Activated naive CD4-positive, alpha-beta T cell treated with anti-CD3 and anti-CD28 coated beads, Interleukin-2, amount 50 U/mL, for 72 hours (primary cell): ENCODE measurements at regions not wholly inside any gene's neighbourhood (a gene's known extent, or its start where the extent isn't known, plus 50 kb on each side); places are given as distances from the start of the nearest gene placed in this dataset.

Source experiments
- ATAC-seq, 2 donors: fragments of 150-1000 bp; cut with Tn5 transposase; 2 replicates each; pipeline ENCODE4 v1.10.0; 2021; ENCODE audit warnings: mild to moderate bottlenecking in 2 of 2, moderate library complexity in 2 of 2
- DNase-seq, 2 donors: peaks; one replicate each; pipeline ENCODE4 v3.0.0; 2021 to 2022; ENCODE audit warnings: low spot score in 2 of 2
- H3K27ac Mint-ChIP-seq, 2 donors: one replicate each; pipeline ENCODE4 v1.8.0; 2022; ENCODE audit warnings: mild to moderate bottlenecking in 2 of 2, mixed read lengths in 2 of 2
- H3K36me3 Mint-ChIP-seq, 2 donors: one replicate each; pipeline ENCODE4 v1.8.0; 2022; ENCODE audit warnings: mixed read lengths in 2 of 2
- H3K9me3 Mint-ChIP-seq, 2 donors: one replicate each; pipeline ENCODE4 v1.8.0; 2022; ENCODE audit warnings: mixed read lengths in 2 of 2

- DNase-seq (no peak), ATAC-seq (peak in 1 of 2 donors; percentile 23)
- H3K9me3 Mint-ChIP-seq = no peaks in the 10 kb centered on the region
- H3K36me3 Mint-ChIP-seq = peaks cover 0 to 10% of the 10 kb centered on the region in 2 donors
- no peak overlapping the region for H3K27ac Mint-ChIP-seq
Observed at GRCh38 chr6:167049275-167049674, 50.1 kb downstream of the CEP43 start.

GRCh38 chr6:167050903-167051302 is 51.7 kb downstream of the CEP43 start:
- Mint-ChIP-seq H3K27ac (no peak overlapping the region), H3K9me3 (no peaks in the 10 kb centered on the region), H3K36me3 (peaks cover 0 to 10% of the 10 kb centered on the region in 2 donors)
- ATAC-seq (no peak), DNase-seq (no peak)

- Mint-ChIP-seq H3K27ac (no peak overlapping the region), H3K36me3 (peaks cover 0 to 10% of the 10 kb centered on the region in 2 donors), H3K9me3 (no peaks in the 10 kb centered on the region)
- DNase-seq = no peak
- ATAC-seq = no peak
Observed at GRCh38 chr6:167053895-167054530, 54.8 kb downstream of the CEP43 start.

- H3K27ac Mint-ChIP-seq = no peak overlapping the region
- no peak for DNase-seq
- no peaks in the 10 kb centered on the region for H3K9me3 Mint-ChIP-seq
- ATAC-seq = no peak
- peaks cover 0 to 2% of the 10 kb centered on the region in 2 donors for H3K36me3 Mint-ChIP-seq
Observed at GRCh38 chr6:167054987-167055386, 55.8 kb downstream of the CEP43 start.

GRCh38 chr6:167056370-167056769 is 57.2 kb downstream of the CEP43 start:
- no peaks in the 10 kb centered on the region for H3K9me3 Mint-ChIP-seq
- peak overlapping the region in 1 of 2 donors; percentile 41 for H3K27ac Mint-ChIP-seq
- no peaks in the 10 kb centered on the region for H3K36me3 Mint-ChIP-seq
- DNase-seq (peak in 1 of 2 donors; percentile 27), ATAC-seq (peak; percentile 65 to 99)

- DNase-seq (no peak), ATAC-seq (no peak)
- Mint-ChIP-seq H3K9me3 (no peaks in the 10 kb centered on the region), H3K36me3 (no peaks in the 10 kb centered on the region), H3K27ac (no peak overlapping the region)
Observed at GRCh38 chr6:167058261-167058660, 59.1 kb downstream of the CEP43 start.
